Right renal cortex interstitium (tissue), 3 donors: ENCODE measurements at regions not wholly inside any gene's neighbourhood (a gene's known extent, or its start where the extent isn't known, plus 50 kb on each side); places are given as distances from the start of the nearest gene placed in this dataset.
"Not testable (repeated sequence)": the region's sequence is repeated elsewhere in the genome, so short reads cannot be mapped to it uniquely, and the experiment has no call there.

Source experiments
- DNase-seq, 3 donors: peaks; one replicate each; pipeline ENCODE4 v3.0.0-alpha.2; 2013; ENCODE audit warnings: low read depth in 3 of 3, low spot score in 2 of 3

- no peak for DNase-seq
Measured at GRCh38 chr4:170234800-170235199, 145.0 kb upstream of the AADAT start.

- no peak for DNase-seq
Measured at GRCh38 chr4:170231377-170231776, 141.6 kb upstream of the AADAT start.

- no peak for DNase-seq
Measured at GRCh38 chr4:170230242-170230641, 140.5 kb upstream of the AADAT start.

GRCh38 chr4:170229006-170229405 is 139.2 kb upstream of the AADAT start:
- DNase-seq = peak; percentile 10 to 25 (median 24)

- no peak for DNase-seq
Measured at GRCh38 chr4:170227928-170228327, 138.2 kb upstream of the AADAT start.

GRCh38 chr4:170226288-170226687 is 136.5 kb upstream of the AADAT start:
- DNase-seq = no peak

GRCh38 chr4:170214731-170215130 is 125.0 kb upstream of the AADAT start:
- no peak for DNase-seq

- DNase-seq = no peak
Measured at GRCh38 chr4:170214101-170214500, 124.3 kb upstream of the AADAT start.

- no peak for DNase-seq
Measured at GRCh38 chr4:170202721-170203120, 113.0 kb upstream of the AADAT start.

- DNase-seq = no peak
Measured at GRCh38 chr4:170198747-170199146, 109.0 kb upstream of the AADAT start.

- not testable (repeated sequence) for DNase-seq
Measured at GRCh38 chr4:170194794-170195193, 105.0 kb upstream of the AADAT start.

GRCh38 chr4:170193496-170193895 is 103.7 kb upstream of the AADAT start:
- no peak for DNase-seq

GRCh38 chr4:170190265-170190664 is 100.5 kb upstream of the AADAT start:
- DNase-seq = no peak

GRCh38 chr4:170170861-170171260 is 81.1 kb upstream of the AADAT start:
- no peak for DNase-seq

GRCh38 chr4:170169699-170170098 is 79.9 kb upstream of the AADAT start:
- no peak for DNase-seq

- DNase-seq = no peak
Measured at GRCh38 chr4:170167678-170168077, 77.9 kb upstream of the AADAT start.

- not testable (repeated sequence) for DNase-seq
Measured at GRCh38 chr4:170166193-170166592, 76.4 kb upstream of the AADAT start.

GRCh38 chr4:170162416-170162815 is 72.7 kb upstream of the AADAT start:
- DNase-seq = peak in 1 of 3 donors; percentile 23

GRCh38 chr4:170157670-170158069 is 67.9 kb upstream of the AADAT start:
- no peak for DNase-seq

- no peak for DNase-seq
Measured at GRCh38 chr4:170145120-170145519, 55.4 kb upstream of the AADAT start.

GRCh38 chr4:170139764-170140163 is 50.0 kb upstream of the AADAT start:
- DNase-seq = no peak
